GM12878 (cell line): ENCODE measurements at regions not wholly inside any gene's neighbourhood (a gene's known extent, or its start where the extent isn't known, plus 50 kb on each side); places are given as distances from the start of the nearest gene placed in this dataset.
A peak's percentile ranks its signal among the peaks of the same experiment; 100 is the strongest.

Experiments used
- ASH2L ChIP-seq: fragments of 300-600, 200-600 bp; sonication (generic); IDR thresholded peaks from 2 replicates; pipeline ENCODE4 v1.6.1; 2017; ENCODE audit warnings: low read depth, mild to moderate bottlenecking, borderline replicate concordance
- BHLHE40 ChIP-seq, 2 experiments: fragments of 450-650 bp in 1 of 2; IDR thresholded peaks; 2 replicates each; pipeline ENCODE4 v1.6.1; 2011 to 2017; ENCODE audit warnings: low read depth in 2 of 2, borderline replicate concordance in 1 of 2, improper control_type of control experiment in 1 of 2, low read length in 1 of 2, mild to moderate bottlenecking in 1 of 2
- IKZF2 ChIP-seq, 2 experiments: fragments of 450-650 bp; IDR thresholded peaks; 2 replicates each; pipeline ENCODE4 v1.6.1; 2017; ENCODE audit warnings: mild to moderate bottlenecking in 2 of 2, moderate library complexity in 2 of 2
- NFYB ChIP-seq: IDR thresholded peaks from 2 replicates; pipeline ENCODE4 v1.6.1; 2011; ENCODE audit warnings: low read depth, mild to moderate bottlenecking, low read length, improper control_type of control experiment, moderate library complexity; ENCODE audit not compliant: insufficient read depth
- POLR2AphosphoS5 ChIP-seq: IDR thresholded peaks from 2 replicates; pipeline ENCODE4 v1.6.1; 2011; ENCODE audit warnings: mild to moderate bottlenecking, low read length, inconsistent platforms
- POU2F2 ChIP-seq: IDR thresholded peaks from 3 replicates; pipeline ENCODE4 v1.6.1; 2011; ENCODE audit warnings: low read depth, mild to moderate bottlenecking, low read length, borderline replicate concordance
- PRDM15 ChIP-seq: fragments of 450-650 bp; formaldehyde crosslinking; IDR thresholded peaks from 2 replicates; pipeline ENCODE4 v1.4.0; 2020; ENCODE audit warnings: mild to moderate bottlenecking, moderate library complexity
- TARDBP ChIP-seq: IDR thresholded peaks from 2 replicates; pipeline ENCODE4 v1.6.1; 2016; ENCODE audit warnings: borderline replicate concordance
- ZNF274 ChIP-seq: IDR thresholded peaks from one replicate; pipeline ENCODE4 v1.8.0; 2011; ENCODE audit not compliant: insufficient read length, insufficient read depth
- TF ChIP-seq, protein P1 (sequence below): IDR thresholded peaks from 2 replicates; pipeline ENCODE4 v1.6.1; 2011; ENCODE audit warnings: borderline replicate concordance, low read depth, mild to moderate bottlenecking, moderate library complexity, low read length; ENCODE audit not compliant: insufficient read depth, poor library complexity, severe bottlenecking
- TF ChIP-seq, protein P2 (sequence below): IDR thresholded peaks from 2 replicates; pipeline ENCODE4 v1.6.1; 2012; ENCODE audit warnings: low read depth, low read length, improper control_type of control experiment
- TF ChIP-seq, protein P3 (sequence below): fragments of 450-650 bp; IDR thresholded peaks from 2 replicates; pipeline ENCODE4 v1.6.1; 2017; ENCODE audit warnings: mild to moderate bottlenecking, moderate library complexity
- TF ChIP-seq, protein P4 (sequence below): fragments of 450-650 bp; IDR thresholded peaks from 2 replicates; pipeline ENCODE4 v1.6.1; 2017; ENCODE audit warnings: low read depth, mild to moderate bottlenecking, moderate library complexity
- TF ChIP-seq, protein P5 (sequence below): fragments of 450-650 bp; IDR thresholded peaks from 2 replicates; pipeline ENCODE4 v1.6.1; 2018; ENCODE audit warnings: borderline replicate concordance, mild to moderate bottlenecking; ENCODE audit not compliant: partially characterized antibody

DNA sequence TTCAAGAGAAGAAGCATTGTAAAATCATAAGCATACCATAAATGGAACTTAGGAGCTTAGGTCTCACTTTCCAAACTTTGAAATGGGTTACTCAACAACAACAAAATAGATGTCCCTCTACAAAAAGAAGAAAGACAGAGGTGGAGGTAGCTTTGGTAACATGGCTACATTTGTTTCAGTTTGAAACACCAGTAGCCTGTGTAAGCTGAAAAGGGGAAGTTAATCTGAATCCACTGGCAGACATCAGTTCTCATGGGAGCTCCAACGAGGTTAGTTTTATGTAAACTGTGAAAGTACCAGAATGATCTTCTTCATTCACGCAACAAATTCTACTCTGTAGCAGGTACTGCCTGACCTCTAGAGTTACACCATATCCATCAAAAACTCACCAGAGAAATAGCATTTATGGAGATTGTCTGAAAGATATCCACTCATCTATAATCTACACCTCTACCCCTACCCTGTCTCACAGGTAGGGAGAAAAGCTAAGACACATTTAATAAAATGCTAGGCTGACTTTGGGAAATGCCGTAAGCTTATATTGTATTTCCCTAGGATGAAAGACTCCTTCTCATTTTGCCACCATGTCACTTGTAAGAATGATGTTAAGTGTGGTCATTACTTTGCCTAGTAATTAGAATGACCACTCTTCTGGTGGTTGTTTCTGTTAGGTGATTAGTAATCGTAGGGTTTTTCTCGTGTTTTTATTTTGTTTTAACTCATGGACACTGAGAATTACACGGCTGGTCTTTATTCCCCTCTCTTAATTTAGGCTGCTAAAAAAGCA, 224.1 kb downstream of the ASCL1 start (continued):
- TF ChIP-seq, protein P1, sequence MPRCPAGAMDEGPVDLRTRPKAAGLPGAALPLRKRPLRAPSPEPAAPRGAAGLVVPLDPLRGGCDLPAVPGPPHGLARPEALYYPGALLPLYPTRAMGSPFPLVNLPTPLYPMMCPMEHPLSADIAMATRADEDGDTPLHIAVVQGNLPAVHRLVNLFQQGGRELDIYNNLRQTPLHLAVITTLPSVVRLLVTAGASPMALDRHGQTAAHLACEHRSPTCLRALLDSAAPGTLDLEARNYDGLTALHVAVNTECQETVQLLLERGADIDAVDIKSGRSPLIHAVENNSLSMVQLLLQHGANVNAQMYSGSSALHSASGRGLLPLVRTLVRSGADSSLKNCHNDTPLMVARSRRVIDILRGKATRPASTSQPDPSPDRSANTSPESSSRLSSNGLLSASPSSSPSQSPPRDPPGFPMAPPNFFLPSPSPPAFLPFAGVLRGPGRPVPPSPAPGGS = peak; percentile 60
- TF ChIP-seq, protein P2, sequence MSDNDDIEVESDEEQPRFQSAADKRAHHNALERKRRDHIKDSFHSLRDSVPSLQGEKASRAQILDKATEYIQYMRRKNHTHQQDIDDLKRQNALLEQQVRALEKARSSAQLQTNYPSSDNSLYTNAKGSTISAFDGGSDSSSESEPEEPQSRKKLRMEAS = no peak
- TF ChIP-seq IKZF2 (IDR thresholded peaks at IDR 0.05) (peak; percentile 70 to 74; a peak in 2 of 4 replicates), NFYB (no peak), POU2F2 (peak; percentile 54; the same call in 1 of the 3 replicates), ASH2L (no peak), TARDBP (no peak), PRDM15 (CRISPR knock-in tag) (no peak), POLR2AphosphoS5 (no peak), BHLHE40 (IDR thresholded peaks at IDR 0.05; ENCODE audit: borderline replicate concordance in 1 of 2, low read depth in 2 of 2, low read length in 1 of 2) (peak in 1 of 2 experiments; percentile 10; a peak in 1 of 4 replicates), ZNF274 (no peak)
- TF ChIP-seq, protein P3, sequence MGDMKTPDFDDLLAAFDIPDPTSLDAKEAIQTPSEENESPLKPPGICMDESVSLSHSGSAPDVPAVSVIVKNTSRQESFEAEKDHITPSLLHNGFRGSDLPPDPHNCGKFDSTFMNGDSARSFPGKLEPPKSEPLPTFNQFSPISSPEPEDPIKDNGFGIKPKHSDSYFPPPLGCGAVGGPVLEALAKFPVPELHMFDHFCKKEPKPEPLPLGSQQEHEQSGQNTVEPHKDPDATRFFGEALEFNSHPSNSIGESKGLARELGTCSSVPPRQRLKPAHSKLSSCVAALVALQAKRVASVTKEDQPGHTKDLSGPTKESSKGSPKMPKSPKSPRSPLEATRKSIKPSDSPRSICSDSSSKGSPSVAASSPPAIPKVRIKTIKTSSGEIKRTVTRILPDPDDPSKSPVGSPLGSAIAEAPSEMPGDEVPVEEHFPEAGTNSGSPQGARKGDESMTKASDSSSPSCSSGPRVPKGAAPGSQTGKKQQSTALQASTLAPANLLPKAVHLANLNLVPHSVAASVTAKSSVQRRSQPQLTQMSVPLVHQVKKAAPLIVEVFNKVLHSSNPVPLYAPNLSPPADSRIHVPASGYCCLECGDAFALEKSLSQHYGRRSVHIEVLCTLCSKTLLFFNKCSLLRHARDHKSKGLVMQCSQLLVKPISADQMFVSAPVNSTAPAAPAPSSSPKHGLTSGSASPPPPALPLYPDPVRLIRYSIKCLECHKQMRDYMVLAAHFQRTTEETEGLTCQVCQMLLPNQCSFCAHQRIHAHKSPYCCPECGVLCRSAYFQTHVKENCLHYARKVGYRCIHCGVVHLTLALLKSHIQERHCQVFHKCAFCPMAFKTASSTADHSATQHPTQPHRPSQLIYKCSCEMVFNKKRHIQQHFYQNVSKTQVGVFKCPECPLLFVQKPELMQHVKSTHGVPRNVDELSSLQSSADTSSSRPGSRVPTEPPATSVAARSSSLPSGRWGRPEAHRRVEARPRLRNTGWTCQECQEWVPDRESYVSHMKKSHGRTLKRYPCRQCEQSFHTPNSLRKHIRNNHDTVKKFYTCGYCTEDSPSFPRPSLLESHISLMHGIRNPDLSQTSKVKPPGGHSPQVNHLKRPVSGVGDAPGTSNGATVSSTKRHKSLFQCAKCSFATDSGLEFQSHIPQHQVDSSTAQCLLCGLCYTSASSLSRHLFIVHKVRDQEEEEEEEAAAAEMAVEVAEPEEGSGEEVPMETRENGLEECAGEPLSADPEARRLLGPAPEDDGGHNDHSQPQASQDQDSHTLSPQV = no peak
- TF ChIP-seq, protein P4, sequence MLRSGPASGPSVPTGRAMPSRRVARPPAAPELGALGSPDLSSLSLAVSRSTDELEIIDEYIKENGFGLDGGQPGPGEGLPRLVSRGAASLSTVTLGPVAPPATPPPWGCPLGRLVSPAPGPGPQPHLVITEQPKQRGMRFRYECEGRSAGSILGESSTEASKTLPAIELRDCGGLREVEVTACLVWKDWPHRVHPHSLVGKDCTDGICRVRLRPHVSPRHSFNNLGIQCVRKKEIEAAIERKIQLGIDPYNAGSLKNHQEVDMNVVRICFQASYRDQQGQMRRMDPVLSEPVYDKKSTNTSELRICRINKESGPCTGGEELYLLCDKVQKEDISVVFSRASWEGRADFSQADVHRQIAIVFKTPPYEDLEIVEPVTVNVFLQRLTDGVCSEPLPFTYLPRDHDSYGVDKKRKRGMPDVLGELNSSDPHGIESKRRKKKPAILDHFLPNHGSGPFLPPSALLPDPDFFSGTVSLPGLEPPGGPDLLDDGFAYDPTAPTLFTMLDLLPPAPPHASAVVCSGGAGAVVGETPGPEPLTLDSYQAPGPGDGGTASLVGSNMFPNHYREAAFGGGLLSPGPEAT = peak; percentile 85; the same call in 1 of the 2 replicates
- TF ChIP-seq, protein P5, sequence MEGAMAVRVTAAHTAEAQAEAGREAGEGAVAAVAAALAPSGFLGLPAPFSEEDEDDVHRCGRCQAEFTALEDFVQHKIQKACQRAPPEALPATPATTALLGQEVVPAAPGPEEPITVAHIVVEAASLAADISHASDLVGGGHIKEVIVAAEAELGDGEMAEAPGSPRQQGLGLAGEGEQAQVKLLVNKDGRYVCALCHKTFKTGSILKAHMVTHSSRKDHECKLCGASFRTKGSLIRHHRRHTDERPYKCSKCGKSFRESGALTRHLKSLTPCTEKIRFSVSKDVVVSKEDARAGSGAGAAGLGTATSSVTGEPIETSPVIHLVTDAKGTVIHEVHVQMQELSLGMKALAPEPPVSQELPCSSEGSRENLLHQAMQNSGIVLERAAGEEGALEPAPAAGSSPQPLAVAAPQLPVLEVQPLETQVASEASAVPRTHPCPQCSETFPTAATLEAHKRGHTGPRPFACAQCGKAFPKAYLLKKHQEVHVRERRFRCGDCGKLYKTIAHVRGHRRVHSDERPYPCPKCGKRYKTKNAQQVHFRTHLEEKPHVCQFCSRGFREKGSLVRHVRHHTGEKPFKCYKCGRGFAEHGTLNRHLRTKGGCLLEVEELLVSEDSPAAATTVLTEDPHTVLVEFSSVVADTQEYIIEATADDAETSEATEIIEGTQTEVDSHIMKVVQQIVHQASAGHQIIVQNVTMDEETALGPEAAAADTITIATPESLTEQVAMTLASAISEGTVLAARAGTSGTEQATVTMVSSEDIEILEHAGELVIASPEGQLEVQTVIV = no peak
